ENCODE measurements at regions not wholly inside any gene's neighbourhood (a gene's known extent, or its start where the extent isn't known, plus 50 kb on each side); places are given as distances from the start of the nearest gene placed in this dataset.
"Not testable (repeated sequence)": the region's sequence is repeated elsewhere in the genome, so short reads cannot be mapped to it uniquely, and the experiment has no call there.

DNA sequence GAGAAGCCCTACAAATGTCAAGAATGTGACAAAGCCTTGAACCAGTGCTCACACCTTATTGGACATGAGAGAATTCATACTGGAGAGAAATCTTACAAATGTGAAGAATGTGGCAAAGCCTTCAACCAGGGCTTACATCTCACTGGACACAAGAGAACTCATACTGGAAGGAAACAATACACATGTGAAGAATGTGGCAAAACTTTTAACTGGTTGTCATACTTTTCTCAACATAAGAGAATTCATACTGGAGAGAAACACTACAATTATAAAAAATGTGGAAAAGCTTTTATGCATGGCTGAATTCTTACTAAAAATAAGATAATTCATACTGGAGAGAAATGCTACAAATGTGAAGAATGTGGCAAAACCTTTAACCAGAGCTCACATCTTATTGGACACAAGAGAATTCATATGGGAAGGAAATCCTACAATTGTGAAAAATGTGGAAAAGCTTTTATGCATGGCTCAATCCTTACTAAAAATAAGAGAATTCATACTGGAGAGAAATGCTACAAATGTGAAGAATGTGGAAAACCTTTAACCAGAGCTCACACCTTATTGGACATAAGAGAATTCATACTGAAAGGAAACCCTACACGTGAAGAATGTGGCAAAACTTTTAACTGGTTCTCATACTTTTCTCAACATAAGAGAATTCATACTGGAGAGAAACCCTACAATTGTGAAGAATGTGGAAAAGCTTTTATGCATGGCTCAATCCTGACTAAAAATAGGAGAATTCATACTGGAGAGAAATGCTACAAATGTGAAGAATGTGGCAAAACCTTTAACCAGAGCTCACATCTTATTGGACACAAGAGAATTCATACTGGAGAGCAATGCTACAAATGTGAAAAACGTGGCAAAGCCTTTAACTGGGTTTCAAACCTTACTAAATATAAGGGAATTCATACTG lies 350.6 kb upstream of the NUPR2 start:
- DNase-seq (ENCODE audit: low spot score), result not testable (repeated sequence)

DNA sequence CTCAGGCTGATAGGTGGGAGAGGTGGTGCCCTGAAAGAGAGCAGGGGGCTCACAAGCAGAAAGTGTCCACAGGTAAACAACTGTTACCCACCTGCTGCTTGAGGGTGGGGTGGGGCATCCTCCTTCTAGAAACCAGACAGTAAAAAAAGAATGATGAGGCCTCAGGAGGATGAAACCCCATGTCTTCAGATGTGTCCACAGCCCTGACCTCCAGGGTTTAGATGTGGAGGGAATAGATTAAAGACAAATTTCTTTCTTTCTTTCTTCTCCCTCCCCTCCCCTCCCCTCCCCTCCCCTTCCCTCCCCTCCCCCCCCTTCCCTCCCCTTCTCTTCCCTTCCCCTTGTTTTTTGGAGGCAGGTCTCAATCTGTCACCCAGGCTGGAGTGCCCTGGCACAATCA lies 333.5 kb upstream of the NUPR2 start:
- no peak for DNase-seq (ENCODE audit: low spot score)

DNA sequence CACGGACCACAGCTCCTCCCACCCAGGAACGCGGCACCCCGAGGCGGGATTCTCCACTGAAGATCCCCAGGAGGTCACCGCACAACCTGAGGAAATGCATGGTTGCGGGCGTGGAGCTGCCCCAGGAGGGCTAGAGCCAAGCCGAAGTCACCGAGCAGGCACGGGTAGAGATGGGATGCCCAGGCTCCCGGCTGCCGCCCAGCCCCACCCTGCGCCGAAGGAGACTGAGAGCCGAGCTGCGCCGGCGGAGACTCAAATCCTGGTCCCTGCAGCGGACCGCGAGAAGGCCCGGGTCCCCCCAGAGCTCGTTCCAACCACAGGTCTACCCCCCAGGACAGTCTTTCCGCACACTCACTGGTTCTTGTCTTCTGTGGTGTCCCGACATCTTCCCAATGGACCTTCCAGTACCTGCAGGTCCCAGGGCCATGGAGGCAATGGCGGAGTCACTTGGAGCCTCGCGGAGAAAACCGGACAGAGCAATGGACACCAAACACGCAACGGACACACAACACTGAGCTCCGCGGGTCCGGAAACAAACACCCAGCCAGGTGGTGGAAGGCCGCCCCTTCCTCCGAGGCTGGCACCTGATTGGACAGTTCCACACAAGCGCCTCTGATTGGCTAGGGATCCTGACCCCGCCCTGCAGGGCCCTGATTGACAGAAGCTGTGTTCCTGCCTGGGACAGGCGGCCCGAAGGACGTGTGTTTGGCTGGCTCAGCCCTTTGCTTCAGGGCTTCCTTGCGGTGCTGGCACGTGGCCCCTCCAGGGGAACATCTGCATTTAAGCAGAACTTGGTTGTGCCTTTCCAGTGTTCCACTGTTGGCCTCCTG lies 331.9 kb upstream of the NUPR2 start:
- DNase-seq (ENCODE audit: low spot score), result peak; percentile 17

DNA sequence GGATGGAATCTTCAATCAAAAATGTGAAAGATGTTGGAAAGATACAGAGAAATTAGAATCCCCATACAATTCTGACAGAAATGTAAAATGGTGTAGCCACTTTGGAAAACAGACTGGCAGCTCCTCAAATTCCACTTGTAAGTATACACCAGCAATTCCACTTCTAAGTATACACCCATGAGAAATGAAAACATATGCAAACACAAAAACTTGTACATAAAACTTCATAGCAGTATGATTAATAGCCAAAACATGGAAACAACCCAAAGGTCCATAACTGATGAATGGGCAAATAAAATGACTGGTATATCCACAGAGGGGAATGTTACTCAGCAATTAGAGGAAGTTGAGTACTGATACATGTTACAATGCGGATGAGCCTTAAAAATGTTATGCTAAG lies 304.3 kb upstream of the NUPR2 start:
- not testable (repeated sequence) for DNase-seq (ENCODE audit: low spot score)

DNA sequence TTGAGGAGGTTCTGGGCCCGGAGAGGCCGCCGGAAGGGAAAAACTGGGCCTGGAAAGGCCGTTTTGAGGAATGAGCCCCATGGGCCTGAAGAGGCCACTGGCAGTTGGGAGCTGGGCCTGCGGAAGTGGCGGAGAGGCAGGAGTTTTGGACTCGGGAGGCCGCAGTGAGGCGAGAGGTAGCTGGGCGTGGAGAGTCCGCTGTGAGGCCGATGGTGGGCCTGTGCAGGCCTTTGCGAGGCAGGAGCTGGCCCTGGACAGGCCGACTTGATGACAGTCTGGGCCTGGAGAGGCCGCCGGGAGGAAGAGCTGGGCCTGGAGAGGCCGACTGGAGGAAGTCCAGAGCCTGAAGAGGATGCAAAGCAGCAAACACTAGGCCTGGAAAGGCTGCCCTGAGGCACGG lies 259.0 kb upstream of the NUPR2 start:
- no peak for DNase-seq (ENCODE audit: low spot score)

DNA sequence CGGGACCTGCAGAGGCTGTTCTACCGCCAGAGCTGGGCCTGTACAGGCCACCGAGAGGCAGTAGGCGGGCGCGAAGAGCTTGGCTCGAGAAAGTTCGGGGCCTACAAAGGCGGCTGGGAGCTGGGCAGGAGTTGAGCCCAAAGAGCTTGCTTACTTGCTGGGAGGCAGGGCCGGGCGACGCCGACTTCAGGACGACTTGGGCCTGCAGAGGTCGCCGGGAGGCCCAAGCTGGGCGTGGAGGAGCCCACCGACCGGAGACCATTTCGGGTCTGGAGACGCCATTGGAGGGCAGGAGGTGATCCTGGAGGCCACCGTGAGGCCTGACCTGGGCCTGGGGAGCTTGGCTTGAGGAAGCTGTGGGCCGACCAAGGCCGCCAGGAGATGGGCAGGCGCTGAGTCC lies 258.4 kb upstream of the NUPR2 start:
- not testable (repeated sequence) for DNase-seq (ENCODE audit: low spot score)

DNA sequence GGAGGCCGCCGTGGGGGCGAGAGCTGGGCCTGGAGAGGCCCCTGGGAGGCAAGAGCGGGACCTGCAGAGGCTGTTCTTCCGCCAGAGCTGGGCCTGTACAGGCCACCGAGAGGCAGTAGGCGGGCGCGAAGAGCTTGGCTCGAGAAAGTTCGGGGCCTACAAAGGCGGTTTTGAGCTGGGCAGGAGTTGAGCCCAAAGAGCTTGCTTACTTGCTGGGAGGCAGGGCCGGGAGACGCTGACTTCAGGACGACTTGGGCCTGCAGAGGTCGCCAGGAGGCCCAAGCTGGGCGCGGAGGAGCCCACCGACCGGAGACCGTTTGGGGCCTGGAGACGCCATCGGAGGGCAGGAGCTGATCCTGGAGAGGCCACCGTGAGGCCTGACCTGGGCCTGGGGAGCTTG lies 257.1 kb upstream of the NUPR2 start:
- not testable (repeated sequence) for DNase-seq (ENCODE audit: low spot score)

DNA sequence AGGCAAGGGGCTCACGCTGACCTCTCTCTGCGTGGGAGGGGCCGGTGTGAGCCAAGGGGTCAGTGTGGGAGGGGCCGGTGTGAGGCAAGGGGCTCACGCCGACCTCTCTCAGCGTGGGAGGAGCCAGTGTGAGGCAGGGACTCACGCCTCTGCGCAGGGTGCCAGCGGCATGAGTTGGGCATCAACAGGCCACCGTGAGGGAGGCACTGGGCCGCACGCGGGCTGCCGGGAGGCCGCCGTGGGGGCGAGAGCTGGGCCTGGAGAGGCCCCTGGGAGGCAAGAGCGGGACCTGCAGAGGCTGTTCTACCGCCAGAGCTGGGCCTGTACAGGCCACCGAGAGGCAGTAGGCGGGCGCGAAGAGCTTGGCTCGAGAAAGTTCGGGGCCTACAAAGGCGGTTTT lies 255.6 kb upstream of the NUPR2 start:
- not testable (repeated sequence) for DNase-seq (ENCODE audit: low spot score)

DNA sequence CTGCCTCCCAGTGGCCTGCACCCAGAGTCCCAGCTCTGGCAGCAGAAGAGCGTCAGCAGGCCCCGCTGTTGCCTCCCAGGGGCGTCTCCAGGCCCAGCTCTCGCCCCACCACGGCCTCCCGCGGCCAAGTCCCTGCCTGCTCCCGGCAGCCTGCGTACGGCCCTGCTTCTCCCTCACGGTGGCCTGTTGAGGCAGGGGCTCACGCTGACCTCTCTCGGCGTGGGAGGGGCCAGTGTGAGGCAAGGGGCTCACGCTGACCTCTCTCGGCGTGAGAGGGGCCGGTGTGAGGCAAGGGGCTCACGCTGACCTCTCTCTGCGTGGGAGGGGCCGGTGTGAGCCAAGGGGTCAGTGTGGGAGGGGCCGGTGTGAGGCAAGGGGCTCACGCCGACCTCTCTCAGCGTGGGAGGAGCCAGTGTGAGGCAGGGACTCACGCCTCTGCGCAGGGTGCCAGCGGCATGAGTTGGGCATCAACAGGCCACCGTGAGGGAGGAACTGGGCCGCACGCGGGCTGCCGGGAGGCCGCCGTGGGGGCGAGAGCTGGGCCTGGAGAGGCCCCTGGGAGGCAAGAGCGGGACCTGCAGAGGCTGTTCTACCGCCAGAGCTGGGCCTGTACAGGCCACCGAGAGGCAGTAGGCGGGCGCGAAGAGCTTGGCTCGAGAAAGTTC lies 254.1 kb upstream of the NUPR2 start:
- DNase-seq (ENCODE audit: low spot score), result not testable (repeated sequence)

DNA sequence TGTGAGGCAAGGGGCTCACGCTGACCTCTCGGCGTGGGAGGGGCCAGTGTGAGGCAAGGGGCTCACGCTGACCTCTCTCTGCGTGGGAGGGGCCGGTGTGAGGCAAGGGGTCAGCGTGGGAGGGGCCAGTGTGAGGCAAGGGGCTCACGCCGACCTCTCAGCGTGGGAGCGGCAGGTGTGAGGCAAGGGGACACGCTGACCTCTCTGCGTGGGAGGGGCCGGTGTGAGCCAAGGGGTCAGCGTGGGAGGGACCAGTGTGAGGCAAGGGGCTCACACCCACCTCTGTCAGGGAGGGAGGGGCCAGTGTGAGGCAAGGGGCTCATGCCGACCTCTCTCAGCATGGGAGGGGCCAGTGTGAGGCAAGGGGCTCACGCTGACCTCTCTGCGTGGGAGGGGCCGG lies 251.7 kb upstream of the NUPR2 start:
- DNase-seq (ENCODE audit: low spot score), result not testable (repeated sequence)

DNA sequence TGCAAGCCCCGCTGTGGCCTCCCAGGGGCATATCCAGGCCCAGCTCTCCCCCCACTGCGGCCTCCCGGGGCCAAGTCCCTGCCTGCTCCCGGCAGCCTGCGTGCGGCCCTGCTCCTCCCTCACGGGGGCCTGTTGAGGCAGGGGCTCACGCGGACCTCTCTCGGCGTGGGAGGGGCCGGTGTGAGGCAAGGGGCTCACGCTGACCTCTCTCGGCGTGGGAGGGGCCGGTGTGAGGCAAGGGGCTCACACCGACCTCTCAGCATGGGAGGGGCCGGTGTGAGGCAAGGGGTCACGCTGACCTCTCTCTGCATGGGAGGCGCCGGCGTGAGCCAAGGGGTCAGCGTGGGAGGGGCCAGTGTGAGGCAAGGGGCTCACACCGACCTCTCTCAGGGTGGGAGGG lies 251.2 kb upstream of the NUPR2 start:
- DNase-seq (ENCODE audit: low spot score), result not testable (repeated sequence)

DNA sequence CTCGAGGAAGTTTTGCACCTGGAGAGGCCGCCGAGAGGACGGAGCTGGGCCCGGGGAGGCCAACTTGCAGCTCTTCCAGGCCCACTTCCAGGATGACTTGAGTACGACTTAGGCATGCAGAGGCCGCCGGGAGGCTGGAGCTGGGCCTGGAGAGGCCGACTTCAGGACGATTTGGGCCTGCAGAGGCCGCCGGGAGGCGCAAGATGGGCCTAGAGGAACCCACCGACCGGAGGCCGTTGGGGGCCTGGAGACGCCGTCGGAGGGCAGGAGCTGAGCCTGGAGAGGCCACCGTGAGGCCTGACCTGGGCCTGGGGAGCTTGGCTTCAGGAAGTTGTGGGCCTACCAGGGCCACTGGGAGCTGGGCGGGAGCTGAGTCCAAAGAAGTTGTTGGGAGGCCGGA lies 250.5 kb upstream of the NUPR2 start:
- DNase-seq (ENCODE audit: low spot score), result not testable (repeated sequence)

DNA sequence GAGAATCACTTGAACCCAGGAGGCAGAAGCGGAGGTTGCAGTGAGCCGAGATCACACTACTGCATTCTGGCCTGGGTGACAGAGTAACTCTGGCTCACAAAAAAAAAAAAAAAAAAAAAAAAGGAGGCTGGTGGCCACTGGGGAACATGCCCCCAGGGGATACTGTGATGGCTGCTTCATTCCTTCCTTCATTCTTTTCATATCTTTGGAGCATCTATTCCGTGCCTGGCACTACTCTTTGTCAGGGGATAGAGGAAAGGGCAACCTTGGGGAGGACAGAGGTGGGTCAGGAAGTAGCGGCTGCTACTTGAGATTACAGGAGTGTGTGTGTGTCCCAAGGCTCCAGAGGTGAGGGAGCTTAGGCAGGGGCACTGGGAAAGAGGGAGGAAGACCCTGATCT lies 236.4 kb upstream of the NUPR2 start:
- not testable (repeated sequence) for DNase-seq (ENCODE audit: low spot score)

DNA sequence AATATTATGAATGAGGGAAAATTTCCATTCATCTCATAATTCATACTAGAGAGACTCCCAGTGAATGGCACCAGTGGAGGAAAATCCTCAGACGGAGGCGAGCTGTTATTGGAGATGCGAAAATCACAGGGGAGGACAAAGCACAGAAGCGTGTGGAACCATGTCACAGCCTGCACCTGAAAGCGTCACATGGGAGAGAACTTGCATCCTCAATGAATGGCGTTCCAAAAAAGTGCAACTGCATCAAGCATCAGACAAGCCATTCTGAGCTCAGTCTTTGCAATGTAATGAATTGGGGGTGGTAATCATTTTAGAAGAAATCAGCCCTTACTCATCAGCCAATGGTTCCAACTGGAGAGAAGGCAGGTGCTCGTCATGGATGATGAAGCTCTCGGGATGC lies 235.0 kb upstream of the NUPR2 start:
- DNase-seq (ENCODE audit: low spot score), result not testable (repeated sequence)

DNA sequence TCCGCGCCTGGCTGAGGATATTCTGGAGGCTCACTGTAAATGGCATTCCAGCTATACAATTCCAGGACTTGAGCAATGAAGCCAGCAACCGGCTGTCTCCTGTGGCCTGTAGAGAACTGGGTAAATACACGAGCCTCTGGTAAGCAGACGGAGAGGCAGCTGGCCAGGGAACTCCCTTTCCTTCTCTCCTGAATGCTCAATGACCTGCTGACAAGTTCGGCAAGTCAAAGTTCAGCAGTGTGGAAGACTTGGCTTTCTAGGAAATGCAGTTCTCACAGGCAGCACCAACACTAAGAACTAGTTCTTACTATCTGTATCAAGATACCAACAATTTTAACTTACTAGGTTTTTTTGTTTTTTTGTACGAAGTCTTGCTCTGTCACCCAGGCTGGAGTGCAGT lies 232.1 kb upstream of the NUPR2 start:
- DNase-seq (ENCODE audit: low spot score), result not testable (repeated sequence)

DNA sequence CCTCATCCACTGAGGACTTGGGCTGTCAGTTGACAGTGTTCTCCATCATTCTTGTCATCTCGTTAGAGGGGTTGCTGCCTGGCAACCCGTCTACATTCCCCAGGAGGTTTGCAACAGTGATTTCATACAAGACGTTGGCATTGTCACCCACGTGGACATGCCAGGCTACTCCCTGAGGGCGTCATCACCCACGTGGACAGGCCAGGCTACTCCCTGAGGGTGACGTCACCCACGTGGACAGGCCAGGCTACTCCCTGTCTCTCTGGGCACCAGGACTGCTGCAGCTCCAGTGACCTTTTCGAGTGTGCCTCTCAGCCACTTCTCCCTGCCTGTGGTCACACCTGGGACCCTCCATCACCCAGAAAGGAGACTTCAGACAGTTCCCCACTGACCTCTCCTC lies 212.1 kb upstream of the NUPR2 start:
- not testable (repeated sequence) for DNase-seq (ENCODE audit: low spot score)

DNA sequence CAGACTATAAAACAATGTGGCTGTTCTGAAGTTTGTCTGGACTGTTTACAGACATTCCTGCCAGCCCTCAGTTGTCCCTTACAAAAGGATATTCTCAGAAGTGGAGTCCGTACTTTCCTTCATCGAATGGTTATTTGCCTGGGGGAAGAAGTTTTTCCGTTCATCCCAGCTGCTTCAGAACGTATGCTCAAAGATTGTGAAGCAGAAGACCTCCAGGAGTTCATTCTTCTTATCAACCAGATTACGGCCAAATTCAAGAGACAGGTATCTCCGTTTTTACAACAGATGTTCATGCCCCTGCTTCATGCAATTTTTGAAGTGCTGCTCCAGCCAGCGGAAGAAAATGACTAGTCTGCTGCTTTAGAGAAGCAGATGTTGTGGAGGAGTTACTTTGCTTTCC lies 174.3 kb upstream of the NUPR2 start:
- no peak for DNase-seq (ENCODE audit: low spot score)

DNA sequence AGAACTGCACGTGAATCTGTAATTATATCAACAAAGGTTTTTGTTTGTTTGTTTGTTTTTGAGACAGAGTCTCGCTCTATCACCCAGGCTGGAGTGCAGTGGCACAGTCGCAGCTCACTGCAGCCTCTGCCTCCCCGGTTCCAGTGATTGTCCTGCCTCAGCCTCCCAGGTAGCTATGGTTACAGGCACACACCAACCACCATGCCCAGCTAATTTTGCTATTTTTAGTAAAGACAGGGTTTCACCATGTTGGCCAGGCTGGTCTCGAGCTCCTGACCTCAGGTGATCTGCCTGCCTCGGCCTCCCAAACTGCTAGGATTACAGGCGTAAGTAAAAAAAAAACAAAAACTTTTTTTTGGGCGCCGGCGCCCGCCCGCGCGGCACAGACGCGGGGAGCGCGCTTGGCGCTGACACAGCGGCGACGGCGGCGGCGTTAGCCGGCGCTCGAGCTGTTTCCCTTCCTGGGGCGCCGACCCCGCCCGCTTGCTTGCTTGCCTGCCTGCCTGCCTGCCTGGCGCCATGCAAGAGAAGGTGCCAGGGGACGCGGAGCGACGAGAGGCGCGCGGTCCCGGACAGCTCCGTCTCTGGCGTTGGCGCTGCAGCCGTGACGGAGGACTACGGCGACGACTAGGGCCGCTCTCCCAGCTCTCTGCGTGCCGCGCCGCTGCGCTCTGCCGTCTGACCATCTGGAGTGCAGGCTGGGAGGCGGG lies 171.4 kb upstream of the NUPR2 start:
- DNase-seq (ENCODE audit: low spot score), result peak; percentile 72

DNA sequence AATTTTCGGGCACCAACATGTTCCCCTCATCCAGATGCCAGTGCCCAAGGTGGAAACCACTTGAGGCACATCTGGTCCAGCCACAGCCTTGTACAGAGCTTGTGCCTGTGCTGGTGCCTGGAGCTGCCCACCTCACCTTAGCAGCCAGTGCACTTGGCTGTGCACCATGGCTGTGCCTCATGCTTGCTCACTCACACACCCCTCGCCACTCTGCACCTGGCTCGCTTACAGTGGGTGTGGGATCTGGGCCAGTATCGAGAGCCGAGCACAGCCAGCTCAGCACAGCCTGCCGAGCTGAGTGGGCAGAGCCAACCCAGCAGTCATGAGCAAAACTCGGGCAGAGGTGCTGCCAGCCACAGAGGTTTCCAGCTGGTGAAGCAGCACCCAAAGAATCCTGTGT lies 139.9 kb upstream of the NUPR2 start:
- no peak for DNase-seq (ENCODE audit: low spot score)

DNA sequence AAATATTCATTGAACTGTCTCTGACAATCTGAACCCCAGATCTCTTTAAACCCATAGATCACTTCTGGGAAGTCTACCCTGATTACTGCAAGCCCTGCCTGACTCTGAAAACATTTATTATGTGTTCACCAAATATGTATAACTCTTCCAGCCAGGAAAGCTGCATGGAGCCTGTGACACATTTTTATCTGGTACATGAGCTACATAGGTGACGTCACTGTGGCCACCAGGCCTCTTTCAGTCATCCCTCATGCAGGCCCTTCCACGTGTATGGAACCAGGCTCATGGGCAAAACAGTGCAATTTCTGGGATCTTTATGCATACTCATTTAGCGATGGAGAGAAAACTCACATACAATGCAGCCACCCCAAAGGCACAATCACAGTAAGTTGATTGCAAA lies 133.9 kb upstream of the NUPR2 start:
- no peak for DNase-seq (ENCODE audit: low spot score)

DNA sequence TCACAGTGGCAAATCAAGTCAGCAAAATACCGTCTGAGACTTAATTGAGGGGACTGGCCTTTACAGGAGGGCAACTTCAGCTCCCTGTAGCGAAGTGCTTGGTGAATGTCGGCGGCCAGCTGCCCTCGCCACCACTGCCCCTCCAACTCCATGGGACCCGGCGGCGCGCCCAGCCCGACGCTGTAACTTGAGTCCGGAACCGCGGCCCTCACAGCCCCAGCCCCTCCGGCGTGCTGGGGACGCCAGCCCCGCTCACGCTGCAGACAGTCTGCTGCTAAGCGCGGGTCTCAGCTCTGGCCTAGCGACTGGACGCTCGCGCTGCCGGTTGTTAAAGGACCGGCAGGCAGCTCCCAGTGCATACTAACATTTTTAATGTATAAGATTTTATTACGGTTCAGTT lies 113.4 kb upstream of the NUPR2 start:
- DNase-seq (ENCODE audit: low spot score), result no peak

DNA sequence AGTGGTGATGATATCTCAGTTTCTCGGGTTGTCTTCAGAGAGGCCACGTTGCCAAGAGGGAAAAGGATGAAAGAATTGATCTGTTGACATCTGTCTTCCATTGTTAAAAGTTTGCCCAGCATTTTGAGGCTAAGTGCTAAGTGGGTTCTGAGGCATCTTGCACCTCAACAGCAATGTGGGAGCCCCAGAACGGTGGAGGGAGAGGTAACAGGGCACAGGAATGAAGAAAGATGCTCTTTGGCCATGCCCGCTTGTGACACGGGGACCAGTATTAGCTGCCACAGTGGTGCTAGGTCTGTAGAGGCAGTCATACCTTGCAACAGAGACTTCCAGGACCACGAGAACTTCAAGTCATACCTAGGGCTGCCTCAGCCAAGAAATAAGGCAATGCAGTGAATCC lies 106.6 kb upstream of the NUPR2 start:
- DNase-seq (ENCODE audit: low spot score), result no peak
